MM.1S (cell line): ENCODE measurements at regions not wholly inside any gene's neighbourhood (a gene's known extent, or its start where the extent isn't known, plus 50 kb on each side); places are given as distances from the start of the nearest gene placed in this dataset.

ENCODE experiments used
- DNase-seq: peaks from one replicate; pipeline ENCODE4 v3.0.0-alpha.2; 2015
- H2AFZ ChIP-seq: fragments of 300-600 bp; sonication (generic); 2 replicates; pipeline ENCODE4 v1.6.0; 2016; ENCODE audit warnings: antibody characterized with exemption, low read length
- H3F3A ChIP-seq: fragments of 300-600 bp; sonication (generic); 2 replicates; pipeline ENCODE4 v1.6.1; 2016; ENCODE audit warnings: mild to moderate bottlenecking, antibody characterized with exemption, low read length, moderate library complexity, mixed read lengths; ENCODE audit not compliant: insufficient read depth
- H3K27ac ChIP-seq: fragments of 300-600 bp; sonication (generic); 2 replicates; pipeline ENCODE4 v1.5.1; 2016; ENCODE audit warnings: mild to moderate bottlenecking, low read length
- H3K27me3 ChIP-seq: fragments of 300-600 bp; sonication (generic); replicated peaks from 2 replicates; pipeline ENCODE4 v1.6.0; 2016; ENCODE audit warnings: low read length; ENCODE audit not compliant: insufficient read depth
- H3K36me3 ChIP-seq: fragments of 300-600 bp; sonication (generic); replicated peaks from 2 replicates; pipeline ENCODE4 v1.6.1; 2016; ENCODE audit warnings: mild to moderate bottlenecking, low read length, mixed read lengths; ENCODE audit not compliant: insufficient read depth
- H3K4me1 ChIP-seq: fragments of 300-600 bp; sonication (generic); 2 replicates; pipeline ENCODE4 v1.6.1; 2016; ENCODE audit warnings: low read length, mixed read lengths
- H3K4me2 ChIP-seq: fragments of 300-600 bp; sonication (generic); 2 replicates; pipeline ENCODE4 v1.6.0; 2016; ENCODE audit warnings: low read depth, low read length
- H3K4me3 ChIP-seq: fragments of 300-600 bp; sonication (generic); 2 replicates; pipeline ENCODE4 v1.5.1; 2016; ENCODE audit warnings: low read length, mixed read lengths
- H3K79me2 ChIP-seq: fragments of 300-600 bp; sonication (generic); 2 replicates; pipeline ENCODE4 v1.6.1; 2016; ENCODE audit warnings: mixed run types, low read length, mixed read lengths
- H3K9ac ChIP-seq: fragments of 300-600 bp; sonication (generic); 2 replicates; pipeline ENCODE4 v1.6.1; 2016; ENCODE audit warnings: low read length, mixed read lengths
- H3K9me2 ChIP-seq: fragments of 300-600 bp; sonication (generic); replicated peaks from 2 replicates; pipeline ENCODE4 v1.6.1; 2016; ENCODE audit warnings: mild to moderate bottlenecking, low read length, mixed read lengths; ENCODE audit not compliant: insufficient read depth
- H3K9me3 ChIP-seq: fragments of 300-600 bp; sonication (generic); replicated peaks from 2 replicates; pipeline ENCODE4 v1.6.1; 2016; ENCODE audit warnings: mild to moderate bottlenecking, low read length, mixed read lengths; ENCODE audit not compliant: insufficient read depth
- H4K20me1 ChIP-seq: fragments of 300-600 bp; sonication (generic); 2 replicates; pipeline ENCODE4 v1.6.1; 2016; ENCODE audit warnings: mild to moderate bottlenecking, low read length, moderate library complexity, mixed read lengths; ENCODE audit not compliant: insufficient read depth
- EZH2 ChIP-seq: fragments of 300-600 bp; sonication (generic); optimal IDR thresholded peaks from 2 replicates; pipeline ENCODE3; 2017; ENCODE audit warnings: low read depth, mild to moderate bottlenecking, antibody characterized with exemption, low read length, mixed read lengths
- EZH2phosphoT487 ChIP-seq: fragments of 300-600 bp; sonication (generic); IDR thresholded peaks from 2 replicates; pipeline ENCODE4 v1.6.1; 2018; ENCODE audit warnings: antibody characterized with exemption, low read length
- TF ChIP-seq, protein P1 (sequence below): fragments of 300-600 bp; sonication (generic); IDR thresholded peaks from 2 replicates; pipeline ENCODE4 v1.5.1; 2016; ENCODE audit warnings: antibody characterized with exemption, low read length, mixed read lengths

DNA sequence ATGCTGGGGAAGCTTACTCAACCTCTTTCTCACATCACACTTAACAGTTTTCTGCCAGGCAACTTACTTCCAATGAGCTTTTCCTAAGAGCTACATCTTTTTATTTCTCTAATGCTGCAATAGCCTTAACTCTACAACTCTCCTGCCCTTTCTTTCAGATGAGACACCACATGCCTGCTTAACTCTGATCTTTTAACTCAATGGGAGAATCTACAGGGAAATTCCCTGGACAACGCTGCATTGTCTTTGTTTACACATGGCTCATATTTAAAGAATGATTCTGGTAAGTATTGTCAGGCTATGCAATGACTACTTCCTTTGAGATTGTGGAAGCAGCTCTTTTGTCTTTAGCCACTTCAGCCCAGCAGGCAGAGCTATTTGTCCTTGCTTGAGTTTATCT, 353.1 kb upstream of the BCHE start:
- Histone ChIP-seq H4K20me1 (no peaks in the 10 kb centered on the region), H3K9me3 (no peaks in the 10 kb centered on the region), H3K27ac (no peak overlapping the region), H3K4me3 (no peak overlapping the region), H3K9me2 (no peaks in the 10 kb centered on the region), H3F3A (no peaks in the 10 kb centered on the region), H3K4me1 (no peaks in the 10 kb centered on the region), H3K36me3 (no peaks in the 10 kb centered on the region), H2AFZ (no peak overlapping the region), H3K79me2 (no peaks in the 10 kb centered on the region), H3K9ac (no peak overlapping the region), H3K27me3 (no peaks in the 10 kb centered on the region), H3K4me2 (no peak overlapping the region)
- no peak for DNase-seq
- TF ChIP-seq EZH2 (no peak), EZH2phosphoT487 (no peak)
- TF ChIP-seq, protein P1, sequence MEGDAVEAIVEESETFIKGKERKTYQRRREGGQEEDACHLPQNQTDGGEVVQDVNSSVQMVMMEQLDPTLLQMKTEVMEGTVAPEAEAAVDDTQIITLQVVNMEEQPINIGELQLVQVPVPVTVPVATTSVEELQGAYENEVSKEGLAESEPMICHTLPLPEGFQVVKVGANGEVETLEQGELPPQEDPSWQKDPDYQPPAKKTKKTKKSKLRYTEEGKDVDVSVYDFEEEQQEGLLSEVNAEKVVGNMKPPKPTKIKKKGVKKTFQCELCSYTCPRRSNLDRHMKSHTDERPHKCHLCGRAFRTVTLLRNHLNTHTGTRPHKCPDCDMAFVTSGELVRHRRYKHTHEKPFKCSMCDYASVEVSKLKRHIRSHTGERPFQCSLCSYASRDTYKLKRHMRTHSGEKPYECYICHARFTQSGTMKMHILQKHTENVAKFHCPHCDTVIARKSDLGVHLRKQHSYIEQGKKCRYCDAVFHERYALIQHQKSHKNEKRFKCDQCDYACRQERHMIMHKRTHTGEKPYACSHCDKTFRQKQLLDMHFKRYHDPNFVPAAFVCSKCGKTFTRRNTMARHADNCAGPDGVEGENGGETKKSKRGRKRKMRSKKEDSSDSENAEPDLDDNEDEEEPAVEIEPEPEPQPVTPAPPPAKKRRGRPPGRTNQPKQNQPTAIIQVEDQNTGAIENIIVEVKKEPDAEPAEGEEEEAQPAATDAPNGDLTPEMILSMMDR, result no peak

DNA sequence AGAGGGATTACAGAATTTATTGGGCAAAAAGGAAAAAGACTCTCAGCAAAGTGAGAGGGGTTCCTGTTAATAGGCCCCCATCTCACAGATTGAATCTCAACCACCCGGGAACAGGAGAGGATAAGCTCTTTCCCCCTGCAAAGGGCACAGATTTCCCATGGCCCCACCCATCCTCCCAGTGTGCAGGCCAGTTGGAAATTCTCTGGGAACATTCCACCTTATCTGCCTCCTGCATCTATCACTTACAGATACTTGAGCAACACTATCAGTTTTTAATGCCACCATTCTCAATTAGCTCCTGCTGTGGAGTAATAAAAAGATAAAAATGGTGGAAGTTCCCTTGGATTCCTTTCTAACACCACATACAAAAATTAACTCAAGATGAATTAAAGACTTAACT, 350.0 kb upstream of the BCHE start:
- no peak overlapping the region for H3K4me2 ChIP-seq
- H3K4me1 ChIP-seq, result no peaks in the 10 kb centered on the region
- H3K27ac ChIP-seq, result no peak overlapping the region
- H3F3A ChIP-seq, result no peaks in the 10 kb centered on the region
- no peaks in the 10 kb centered on the region for H3K9me3 ChIP-seq
- no peaks in the 10 kb centered on the region for H3K36me3 ChIP-seq
- TF ChIP-seq, protein P1, result no peak
- TF ChIP-seq EZH2 (no peak), EZH2phosphoT487 (no peak)
- no peak overlapping the region for H3K9ac ChIP-seq
- no peak overlapping the region for H3K4me3 ChIP-seq
- no peaks in the 10 kb centered on the region for H4K20me1 ChIP-seq
- H3K9me2 ChIP-seq, result no peaks in the 10 kb centered on the region
- no peaks in the 10 kb centered on the region for H3K27me3 ChIP-seq
- H3K79me2 ChIP-seq, result no peaks in the 10 kb centered on the region
- H2AFZ ChIP-seq, result no peak overlapping the region
- no peak for DNase-seq

DNA sequence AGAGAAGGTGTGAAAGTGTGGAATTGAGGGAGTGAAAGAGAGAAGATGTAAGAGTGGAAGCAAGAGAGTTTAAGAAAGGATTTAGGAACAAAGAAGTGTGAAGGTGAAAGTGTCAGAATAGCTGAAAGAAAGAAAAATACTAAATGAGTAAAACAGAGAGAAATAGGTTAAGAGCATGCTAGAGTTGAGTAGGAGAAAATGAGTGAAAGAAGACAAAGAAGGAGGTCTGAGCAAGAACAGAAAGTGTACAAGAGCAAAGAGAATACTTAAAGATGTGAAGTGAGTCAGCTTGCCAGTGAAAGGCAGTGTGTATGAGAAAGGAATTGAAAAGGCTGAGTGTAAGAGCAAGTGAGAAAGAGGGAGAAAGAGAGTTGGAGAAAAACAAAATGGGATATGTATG, 348.8 kb upstream of the BCHE start:
- H3F3A ChIP-seq, result no peaks in the 10 kb centered on the region
- H4K20me1 ChIP-seq, result no peaks in the 10 kb centered on the region
- H2AFZ ChIP-seq, result no peak overlapping the region; the same call in 1 of the 2 replicates
- no peak overlapping the region for H3K27ac ChIP-seq
- H3K36me3 ChIP-seq, result no peaks in the 10 kb centered on the region
- H3K27me3 ChIP-seq, result no peaks in the 10 kb centered on the region
- no peak overlapping the region for H3K9ac ChIP-seq
- no peaks in the 10 kb centered on the region for H3K9me2 ChIP-seq
- no peaks in the 10 kb centered on the region for H3K4me1 ChIP-seq
- TF ChIP-seq EZH2phosphoT487 (no peak), EZH2 (no peak)
- TF ChIP-seq, protein P1, result no peak
- H3K79me2 ChIP-seq, result no peaks in the 10 kb centered on the region
- no peak for DNase-seq
- H3K4me3 ChIP-seq, result no peak overlapping the region
- no peaks in the 10 kb centered on the region for H3K9me3 ChIP-seq
- H3K4me2 ChIP-seq, result no peak overlapping the region
